AG08396 (cell line): ENCODE measurements at regions not wholly inside any gene's neighbourhood (a gene's known extent, or its start where the extent isn't known, plus 50 kb on each side); places are given as distances from the start of the nearest gene placed in this dataset.

ENCODE experiments used
- DNase-seq: peaks from one replicate; pipeline ENCODE4 v3.0.0; 2012; ENCODE audit warnings: low spot score, mixed read lengths

DNA sequence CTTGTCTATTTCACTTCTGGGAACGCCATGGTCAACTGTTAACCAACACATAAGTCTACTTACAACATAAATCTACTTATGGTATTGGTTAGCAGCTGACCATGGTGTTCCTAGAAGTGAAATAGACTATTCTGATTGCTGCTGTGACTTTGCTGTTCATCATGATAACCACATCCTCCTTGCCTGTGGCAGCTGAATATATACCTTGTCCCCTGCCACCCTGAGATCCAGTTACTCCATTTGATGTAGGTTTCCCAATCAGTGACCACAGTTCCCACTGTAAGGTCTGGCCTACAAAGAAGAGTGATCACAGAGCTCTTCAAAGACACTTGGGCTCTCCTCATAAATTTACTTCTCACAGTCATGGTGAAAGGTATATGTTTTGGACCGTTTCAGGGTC, 66.8 kb upstream of the ALDH1A3 start:
- DNase-seq, result no peak

DNA sequence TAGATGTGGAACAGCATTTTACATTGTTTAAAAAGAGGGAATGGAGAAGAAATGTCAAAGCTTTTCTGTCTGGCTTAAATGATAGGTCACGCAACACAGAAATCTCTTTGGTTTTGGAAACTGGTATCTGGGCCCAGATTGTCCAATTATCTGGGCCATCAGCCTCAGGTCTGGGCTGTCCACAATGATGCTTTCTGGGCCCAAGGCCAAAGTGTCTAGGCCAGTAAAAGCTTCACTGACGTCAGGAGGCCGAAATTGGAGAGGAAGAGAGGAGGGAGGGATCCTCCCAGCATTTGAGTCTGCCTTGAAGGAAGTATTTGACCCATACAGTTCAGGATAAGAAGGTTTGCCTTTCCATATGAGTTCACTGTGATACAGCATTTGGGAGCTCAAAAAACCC, 60.7 kb upstream of the ALDH1A3 start:
- peak; percentile 34 for DNase-seq

DNA sequence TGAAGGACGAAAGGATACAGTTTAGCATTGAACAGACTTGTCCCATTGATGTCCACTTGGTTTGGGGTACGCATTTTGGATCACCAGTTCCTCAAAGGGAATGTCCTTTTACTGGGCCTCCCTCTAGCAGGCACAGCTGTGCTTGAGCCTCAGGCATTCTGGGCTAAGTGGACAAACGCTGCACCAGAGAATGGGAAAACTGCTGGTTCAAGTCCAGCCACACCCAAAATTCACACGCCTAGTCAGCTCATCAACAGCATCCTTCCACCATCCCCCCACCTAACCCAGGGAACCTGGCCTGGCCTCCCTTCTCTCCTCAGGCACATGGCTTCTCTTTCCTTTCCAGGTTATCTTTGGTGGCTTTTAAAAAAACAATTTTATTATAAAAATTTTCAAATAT, 59.1 kb upstream of the ALDH1A3 start:
- no peak for DNase-seq

DNA sequence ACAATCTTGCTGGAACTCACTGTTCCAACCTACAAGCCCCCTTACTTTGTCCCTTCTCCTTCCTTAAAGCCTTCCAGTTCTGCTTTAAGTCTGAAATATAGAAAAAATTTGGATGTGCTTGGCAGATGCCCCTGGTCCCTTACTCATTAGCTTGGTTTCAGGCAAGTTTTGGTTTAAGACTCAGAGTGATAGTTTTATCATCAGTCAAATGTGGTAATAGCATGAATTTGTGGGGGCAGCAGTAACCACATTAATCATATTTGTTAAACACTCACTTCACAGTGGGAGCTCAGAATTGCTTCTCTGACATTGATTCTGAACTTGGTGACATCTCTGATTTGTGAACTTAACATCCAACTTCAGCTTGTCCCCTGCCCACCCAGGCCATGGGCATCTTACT, 58.3 kb upstream of the ALDH1A3 start:
- no peak for DNase-seq

DNA sequence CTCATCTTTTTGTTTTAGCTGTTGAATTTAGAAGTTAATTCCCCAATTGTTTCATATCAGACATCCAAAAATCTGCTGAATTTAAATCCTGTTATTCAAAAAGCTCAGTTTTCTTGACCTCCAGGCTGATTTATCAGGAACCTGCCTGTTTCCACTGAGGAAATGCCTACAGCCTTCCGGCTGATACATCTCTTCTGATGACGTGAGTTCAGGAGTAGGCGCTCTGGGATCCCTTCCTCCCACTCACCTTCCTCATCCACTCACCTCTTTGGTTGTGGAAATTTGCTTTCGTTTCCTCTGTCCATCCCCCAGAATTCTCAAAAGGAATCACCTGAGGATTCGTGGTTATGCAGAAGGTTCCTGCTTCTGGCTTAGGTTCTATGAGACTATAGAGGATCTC, 55.4 kb upstream of the ALDH1A3 start:
- no peak for DNase-seq

DNA sequence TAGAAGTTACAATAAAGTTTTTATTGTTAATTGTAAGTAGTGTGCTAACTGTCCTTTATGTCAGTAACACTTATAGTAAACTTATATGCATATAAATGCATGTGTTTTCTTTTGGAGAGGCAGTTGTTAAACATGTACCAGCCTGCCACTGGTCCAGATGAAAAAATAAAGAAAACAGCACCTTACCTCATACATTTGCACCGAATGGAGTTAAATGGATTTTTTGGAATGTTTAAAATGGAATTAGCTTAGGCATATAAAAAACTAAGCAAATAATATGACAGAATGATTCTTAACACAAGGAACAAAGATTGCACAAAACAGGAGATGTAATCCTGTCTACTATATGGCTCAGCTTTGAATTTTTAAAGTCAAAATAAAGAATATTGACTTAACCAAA, 50.2 kb upstream of the ALDH1A3 start:
- no peak for DNase-seq
